ENCODE measurements at regions not wholly inside any gene's neighbourhood (a gene's known extent, or its start where the extent isn't known, plus 50 kb on each side); places are given as distances from the start of the nearest gene placed in this dataset.

GRCh38 chr6:138682704-138683527, 90.7 kb upstream of the CCDC28A start:
- Histone ChIP-seq H3K4me3 (replicated peaks in 1 of 2; ENCODE audit: low read depth in 1 of 2, low read length in 2 of 2) (no peak overlapping the region), H3K27ac (ENCODE audit: low read depth, low read length) (no peak overlapping the region), H3K9me2 (ENCODE audit: insufficient read depth) (no peaks in the 10 kb centered on the region), H3K9ac (ENCODE audit: low read length) (no peak overlapping the region; the same call in 1 of the 2 replicates), H4K20me1 (ENCODE audit: insufficient read depth) (no peaks in the 10 kb centered on the region), H3K9me3 (ENCODE audit: control insufficient read depth in 1 of 2, insufficient read depth in 1 of 2, low read depth in 1 of 2, low read length in 2 of 2) (no peaks in the 10 kb centered on the region), H3K79me2 (ENCODE audit: insufficient read depth, low read length) (peaks cover 21% of the 10 kb centered on the region; the same call in 1 of the 2 replicates), H3K36me3 (ENCODE audit: control insufficient read depth in 1 of 2, insufficient read depth in 2 of 2, low read length in 2 of 2) (no peaks in the 10 kb centered on the region), H3K4me2 (ENCODE audit: low read length) (peak overlapping the region; percentile 31), H3K27me3 (ENCODE audit: insufficient read depth, low read length) (no peaks in the 10 kb centered on the region), H2AFZ (ENCODE audit: low read depth, low read length, poor library complexity, severe bottlenecking) (no peak overlapping the region), H3K4me1 (ENCODE audit: control insufficient read depth in 1 of 2, insufficient read depth in 2 of 2, low read length in 2 of 2) (peaks cover 3 to 13% of the 10 kb centered on the region in 2 experiments; a peak in 3 of 4 replicates)
- ChIA-PET CTCF (interaction anchor here (0.6 kb wide), 1 partner anchor 678 kb away, joined by 3 read pairs; no protein-coding TSS in a partner anchor), RAD21 (ENCODE audit: low non-redundant PET in 1 of 2, low total read pairs in 2 of 2, uncharacterized antibody in 2 of 2, unreplicated experiment in 2 of 2) (no interaction called here), POLR2A (no interaction called here)
- peak; percentile 63 for ATAC-seq
- BruUV-seq (replicated peaks) = no TSS peak
- TF ChIP-seq POLR2AphosphoS5 (IDR thresholded peaks at IDR 0.05; ENCODE audit: low read depth, low read length) (0 out of 2 replicates have a peak, but pooled peaks have one; percentile 18), JUND (IDR thresholded peaks at IDR 0.05) (peak; percentile 42), EZH2phosphoT487 (IDR thresholded peaks at IDR 0.05; ENCODE audit: borderline replicate concordance) (no peak), FOSL1 (IDR thresholded peaks at IDR 0.05; ENCODE audit: low read depth) (peak; percentile 49), RAD21 (IDR thresholded peaks at IDR 0.05; ENCODE audit: low read depth) (no peak), EGR1 (IDR thresholded peaks at IDR 0.05; ENCODE audit: low read depth) (no peak), EZH2 (IDR thresholded peaks at IDR 0.05) (no peak)
- intact Hi-C loops (cut with micrococcal nuclease) = no loop called here
- DNase-seq (ENCODE audit: low read depth, low spot score) = no peak

GRCh38 chr6:138685257-138685656, 88.3 kb upstream of the CCDC28A start:
- H3K4me3 ChIP-seq (replicated peaks in 1 of 2; ENCODE audit: low read depth in 1 of 2, low read length in 2 of 2) = no peak overlapping the region
- ATAC-seq = no peak
- CTCF ChIA-PET = no interaction called here
- H3K4me1 ChIP-seq (ENCODE audit: control insufficient read depth in 1 of 2, insufficient read depth in 2 of 2, low read length in 2 of 2) = peaks cover 3 to 13% of the 10 kb centered on the region in 2 experiments; a peak in 3 of 4 replicates
- no peak overlapping the region for H3K4me2 ChIP-seq (ENCODE audit: low read length)
- no peak for DNase-seq (ENCODE audit: low read depth, low spot score)
- peaks cover 5% of the 10 kb centered on the region; the same call in 1 of the 2 replicates for H3K79me2 ChIP-seq (ENCODE audit: insufficient read depth, low read length)
- H3K9ac ChIP-seq (ENCODE audit: low read length) = no peak overlapping the region
- H2AFZ ChIP-seq (ENCODE audit: low read depth, low read length, poor library complexity, severe bottlenecking) = no peak overlapping the region
- no peak for TF ChIP-seq ATF3 (IDR thresholded peaks at IDR 0.05)
- TF ChIP-seq CTCF (IDR thresholded peaks at IDR 0.05 in 2 of 3, conservative IDR thresholded peaks at IDR 0.05 in 1 of 3; ENCODE audit: borderline replicate concordance in 1 of 3, insufficient read depth in 1 of 3, low read depth in 2 of 3, low read length in 2 of 3) = no peak
- TF ChIP-seq MAX (IDR thresholded peaks at IDR 0.05) = no peak
- RAD21 ChIA-PET (ENCODE audit: low non-redundant PET in 1 of 2, low total read pairs in 2 of 2, uncharacterized antibody in 2 of 2, unreplicated experiment in 2 of 2) = no interaction called here
- H3K9me3 ChIP-seq (ENCODE audit: control insufficient read depth in 1 of 2, insufficient read depth in 1 of 2, low read depth in 1 of 2, low read length in 2 of 2) = no peaks in the 10 kb centered on the region
- H4K20me1 ChIP-seq (ENCODE audit: insufficient read depth) = no peaks in the 10 kb centered on the region
- no peaks in the 10 kb centered on the region for H3K9me2 ChIP-seq (ENCODE audit: insufficient read depth)
- H3K27ac ChIP-seq (ENCODE audit: low read depth, low read length) = no peak overlapping the region
- no TSS peak for BruUV-seq (replicated peaks)
- POLR2A ChIA-PET = no interaction called here
- intact Hi-C loops (cut with micrococcal nuclease) = no loop called here
- no peaks in the 10 kb centered on the region for H3K27me3 ChIP-seq (ENCODE audit: insufficient read depth, low read length)
- no peaks in the 10 kb centered on the region for H3K36me3 ChIP-seq (ENCODE audit: control insufficient read depth in 1 of 2, insufficient read depth in 2 of 2, low read length in 2 of 2)
